Neutrophil (primary cell): ENCODE measurements at regions not wholly inside any gene's neighbourhood (a gene's known extent, or its start where the extent isn't known, plus 50 kb on each side); places are given as distances from the start of the nearest gene placed in this dataset.

Experiments
- H3K27ac ChIP-seq: fragments of 200-600 bp; sonication (generic); 2 replicates; pipeline ENCODE4 v1.5.1; 2016; ENCODE audit warnings: mild to moderate bottlenecking, moderate library complexity
- H3K27me3 ChIP-seq: fragments of 200-600 bp; sonication (generic); 2 replicates; pipeline ENCODE4 v1.6.0; 2016; ENCODE audit warnings: mild to moderate bottlenecking
- H3K36me3 ChIP-seq: fragments of 200-600 bp; sonication (generic); 2 replicates; pipeline ENCODE4 v1.5.1; 2017
- H3K4me1 ChIP-seq, 2 experiments: fragments of 200-600 bp in 1 of 2; sonication (generic) in 1 of 2; 1 replicate in 1 of 2; 2 replicates in 1 of 2; pipeline versions ENCODE4 v1.5.1 to v1.6.1; 2013 to 2016; ENCODE audit warnings: low read depth in 1 of 2, low read length in 1 of 2, mild to moderate bottlenecking in 1 of 2, moderate library complexity in 1 of 2; ENCODE audit not compliant: control insufficient read depth in 1 of 2, insufficient read depth in 1 of 2
- H3K4me3 ChIP-seq, 2 experiments: fragments of 200-600 bp in 1 of 2; sonication (generic) in 1 of 2; 1 replicate in 1 of 2; 2 replicates in 1 of 2; pipeline ENCODE4 v1.5.1; 2013 to 2016; ENCODE audit warnings: low read depth in 1 of 2, low read length in 1 of 2, mild to moderate bottlenecking in 1 of 2, moderate library complexity in 1 of 2
- H3K9me3 ChIP-seq: fragments of 200-600 bp; sonication (generic); 2 replicates; pipeline ENCODE4 v1.5.1; 2016
- CTCF ChIP-seq: fragments of 200-600 bp; sonication (generic); IDR thresholded peaks from 2 replicates; pipeline ENCODE4 v1.5.1; 2016; ENCODE audit warnings: antibody characterized with exemption

GRCh38 chr12:46661110-46661845 lies 164.5 kb downstream of the SLC38A4 start:
- peaks cover 32 to 36% of the 10 kb centered on the region in 2 experiments for H3K4me1 ChIP-seq
- no peak overlapping the region for H3K4me3 ChIP-seq
- TF ChIP-seq CTCF = no peak
- no peaks in the 10 kb centered on the region for H3K27me3 ChIP-seq
- no peaks in the 10 kb centered on the region for H3K9me3 ChIP-seq
- no peaks in the 10 kb centered on the region for H3K36me3 ChIP-seq
- H3K27ac ChIP-seq = peak overlapping the region; percentile 62

- no peak for TF ChIP-seq CTCF
- H3K9me3 ChIP-seq = no peaks in the 10 kb centered on the region
Observed at GRCh38 chr12:46660719-46661109, 165.1 kb downstream of the SLC38A4 start.

GRCh38 chr12:46660276-46660675 lies 165.5 kb downstream of the SLC38A4 start:
- Histone ChIP-seq H3K27ac (peak overlapping the region; percentile 62), H3K36me3 (no peaks in the 10 kb centered on the region), H3K27me3 (no peaks in the 10 kb centered on the region), H3K9me3 (no peaks in the 10 kb centered on the region), H3K4me3 (no peak overlapping the region), H3K4me1 (peaks cover 32 to 33% of the 10 kb centered on the region in 2 experiments)
- TF ChIP-seq CTCF = no peak

More at GRCh38 chr12:46660719-46661109, 165.1 kb downstream of the SLC38A4 start:
- Histone ChIP-seq H3K27ac (peak overlapping the region; percentile 62), H3K36me3 (no peaks in the 10 kb centered on the region), H3K27me3 (no peaks in the 10 kb centered on the region), H3K4me1 (peaks cover 32 to 36% of the 10 kb centered on the region in 2 experiments), H3K4me3 (no peak overlapping the region)

GRCh38 chr12:46659824-46660223 lies 166.0 kb downstream of the SLC38A4 start:
- Histone ChIP-seq H3K9me3 (no peaks in the 10 kb centered on the region), H3K27ac (peak overlapping the region; percentile 62), H3K27me3 (no peaks in the 10 kb centered on the region), H3K4me3 (no peak overlapping the region), H3K4me1 (peaks cover 33% of the 10 kb centered on the region in 2 experiments), H3K36me3 (no peaks in the 10 kb centered on the region)
- no peak for TF ChIP-seq CTCF

- no peak overlapping the region for H3K4me3 ChIP-seq
- H3K27me3 ChIP-seq = no peaks in the 10 kb centered on the region
- peaks cover 30 to 32% of the 10 kb centered on the region in 2 experiments for H3K4me1 ChIP-seq
- H3K9me3 ChIP-seq = no peaks in the 10 kb centered on the region
- no peaks in the 10 kb centered on the region for H3K36me3 ChIP-seq
- no peak for TF ChIP-seq CTCF
- no peak overlapping the region for H3K27ac ChIP-seq
Observed at GRCh38 chr12:46659032-46659650, 166.7 kb downstream of the SLC38A4 start.
